K562 (cell line): ENCODE measurements at regions not wholly inside any gene's neighbourhood (a gene's known extent, or its start where the extent isn't known, plus 50 kb on each side); places are given as distances from the start of the nearest gene placed in this dataset.

ENCODE experiments used
- ATAC-seq: fragments of 200-7000 bp; cut with Tn5 transposase; 3 replicates; pipeline ENCODE4 v1.9.1; 2020; ENCODE audit warnings: moderate library complexity
- BruUV-seq: library from RNA; stranded (reverse); fragments of 400-500 nt; replicated peaks from 2 replicates; lab custom pipeline; 2021; lab: Mats Ljungman, UMichigan
- CTCF ChIA-PET: fragments of 300-600 bp; formaldehyde crosslinking; extraction: SDS; loops from one replicate; lab custom pipeline; 2021; ENCODE audit warnings: low intra/inter-chr PET ratio; lab: Yijun Ruan, JAX
- POLR2A ChIA-PET: fragments of 300-600, 350-650 bp; sonication (Branson Sonifier 250); formaldehyde crosslinking; extraction: SDS; loops from one replicate; lab custom pipeline; 2021; ENCODE audit warnings: antibody characterized with exemption, inconsistent platforms; lab: Yijun Ruan, JAX
- DNase-seq, 4 experiments: peaks; one replicate each; pipeline versions ENCODE4 v3.0.0 to v3.0.0-alpha.2; 2011 to 2018; ENCODE audit warnings: low spot score in 3 of 4, mixed read lengths in 3 of 4; ENCODE audit errors: extremely low read depth in 1 of 4
- FAIRE-seq: peaks from 2 replicates; lab custom pipeline; 2011; peaks lifted over from hg19 to GRCh38; lab: Jason Lieb, UNC
- H2AFZ ChIP-seq: 2 replicates; pipeline ENCODE4 v1.6.0; 2011; ENCODE audit warnings: low read depth, low read length, control low read depth, inconsistent platforms
- H3K27ac ChIP-seq: fragments of 200-600 bp; 3 replicates; pipeline ENCODE4 v1.8.0; 2011; ENCODE audit warnings: low read depth, mild to moderate bottlenecking, control low read depth, inconsistent platforms, low read length, moderate library complexity, mixed read lengths; ENCODE audit errors: extremely low read depth
- H3K27me3 ChIP-seq, 2 experiments: fragments of 300-600 bp in 1 of 2; 2 replicates in 1 of 2; 3 replicates in 1 of 2; pipeline versions ENCODE4 v1.6.0 to v1.8.0; 2011; ENCODE audit warnings: inconsistent platforms in 2 of 2, low read length in 2 of 2, mild to moderate bottlenecking in 1 of 2, mixed read lengths in 1 of 2, moderate library complexity in 1 of 2; ENCODE audit not compliant: control insufficient read depth in 2 of 2, insufficient read depth in 2 of 2
- H3K36me3 ChIP-seq: fragments of 300-600 bp; 3 replicates; pipeline ENCODE4 v1.8.0; 2011; ENCODE audit warnings: mild to moderate bottlenecking, low read length, inconsistent platforms; ENCODE audit not compliant: control insufficient read depth, insufficient read depth
- H3K4me1 ChIP-seq, 2 experiments: fragments of 200-600 bp in 1 of 2; replicated peaks in 1 of 2; 2 replicates in 1 of 2; 3 replicates in 1 of 2; pipeline versions ENCODE4 v1.5.1 to v1.8.0; 2011; ENCODE audit warnings: inconsistent platforms in 2 of 2, low read length in 2 of 2, mild to moderate bottlenecking in 1 of 2, mixed read lengths in 1 of 2, moderate library complexity in 1 of 2; ENCODE audit not compliant: control insufficient read depth in 2 of 2, insufficient read depth in 2 of 2
- H3K4me2 ChIP-seq: 2 replicates; pipeline ENCODE4 v1.6.1; 2011; ENCODE audit warnings: low read length, control low read depth, inconsistent platforms, mixed read lengths; ENCODE audit not compliant: insufficient read depth
- H3K4me3 ChIP-seq: fragments of 200-600 bp; sonication (generic), shearing (Covaris generic); 2 replicates; pipeline ENCODE4 v1.5.1; 2016; ENCODE audit warnings: control low read depth, inconsistent platforms
- H3K79me2 ChIP-seq: fragments of 200-600 bp; 3 replicates; pipeline ENCODE4 v1.8.0; 2011; ENCODE audit warnings: low read length, inconsistent platforms; ENCODE audit not compliant: control insufficient read depth, insufficient read depth
- H3K9ac ChIP-seq, 2 experiments: 2 replicates each; pipeline versions ENCODE4 v1.6.0 to v1.6.1; 2011; ENCODE audit warnings: low read depth in 2 of 2, low read length in 2 of 2, control low read depth in 1 of 2, inconsistent platforms in 1 of 2, mild to moderate bottlenecking in 1 of 2, mixed read lengths in 1 of 2; ENCODE audit not compliant: insufficient read depth in 1 of 2
- H3K9me1 ChIP-seq: one replicate; pipeline ENCODE4 v1.6.0; 2011; ENCODE audit warnings: inconsistent platforms, mild to moderate bottlenecking, low read length, moderate library complexity; ENCODE audit not compliant: control insufficient read depth, insufficient read depth
- H3K9me3 ChIP-seq: replicated peaks from 2 replicates; pipeline ENCODE4 v1.5.1; 2011; ENCODE audit warnings: low read depth, low read length, inconsistent platforms; ENCODE audit not compliant: control insufficient read depth, insufficient read depth
- H4K20me1 ChIP-seq: replicated peaks from 2 replicates; pipeline ENCODE4 v1.6.1; 2011; ENCODE audit warnings: low read length, inconsistent platforms, mixed read lengths; ENCODE audit not compliant: control insufficient read depth, insufficient read depth
- WGBS: fragments of 100-300 bp; shearing (Covaris generic); methylation state at CpG from one replicate; pipeline ENCODE4 v1.1.6; 2016; ENCODE audit warnings: low coverage, mixed read lengths; ENCODE audit not compliant: insufficient coverage; ENCODE audit errors: missing lambda C conversion rate; 5-methylcytosine and 5-hydroxymethylcytosine counted together
- in situ Hi-C: fragments of 300-500 bp; cut with MboI; formaldehyde crosslinking; loops from 4 replicates; pipeline ENCODE4 v1.15.0; 2018; ENCODE audit warnings: inconsistent platforms, mixed read lengths
- intact Hi-C: fragments of 100-400 bp; cut with micrococcal nuclease; formaldehyde crosslinking; loops from 2 replicates; pipeline ENCODE4 v1.14.2; 2022
- TF ChIP-seq, protein P1 (sequence below): fragments of 150-350 bp; conservative IDR thresholded peaks from 2 replicates; pipeline ENCODE4 v1.6.1; 2014; ENCODE audit warnings: low read length
- TF ChIP-seq, protein P2 (sequence below): sonication (generic); formaldehyde crosslinking; IDR thresholded peaks from 2 replicates; pipeline ENCODE4 v1.8.0; 2023; ENCODE audit warnings: missing genetic modification reagents, mild to moderate bottlenecking, borderline replicate concordance
- TF ChIP-seq, protein P3 (sequence below): fragments of 450-650 bp; IDR thresholded peaks from 2 replicates; pipeline ENCODE4 v1.6.1; 2016; ENCODE audit warnings: missing biosample characterization, missing genetic modification characterization

DNA sequence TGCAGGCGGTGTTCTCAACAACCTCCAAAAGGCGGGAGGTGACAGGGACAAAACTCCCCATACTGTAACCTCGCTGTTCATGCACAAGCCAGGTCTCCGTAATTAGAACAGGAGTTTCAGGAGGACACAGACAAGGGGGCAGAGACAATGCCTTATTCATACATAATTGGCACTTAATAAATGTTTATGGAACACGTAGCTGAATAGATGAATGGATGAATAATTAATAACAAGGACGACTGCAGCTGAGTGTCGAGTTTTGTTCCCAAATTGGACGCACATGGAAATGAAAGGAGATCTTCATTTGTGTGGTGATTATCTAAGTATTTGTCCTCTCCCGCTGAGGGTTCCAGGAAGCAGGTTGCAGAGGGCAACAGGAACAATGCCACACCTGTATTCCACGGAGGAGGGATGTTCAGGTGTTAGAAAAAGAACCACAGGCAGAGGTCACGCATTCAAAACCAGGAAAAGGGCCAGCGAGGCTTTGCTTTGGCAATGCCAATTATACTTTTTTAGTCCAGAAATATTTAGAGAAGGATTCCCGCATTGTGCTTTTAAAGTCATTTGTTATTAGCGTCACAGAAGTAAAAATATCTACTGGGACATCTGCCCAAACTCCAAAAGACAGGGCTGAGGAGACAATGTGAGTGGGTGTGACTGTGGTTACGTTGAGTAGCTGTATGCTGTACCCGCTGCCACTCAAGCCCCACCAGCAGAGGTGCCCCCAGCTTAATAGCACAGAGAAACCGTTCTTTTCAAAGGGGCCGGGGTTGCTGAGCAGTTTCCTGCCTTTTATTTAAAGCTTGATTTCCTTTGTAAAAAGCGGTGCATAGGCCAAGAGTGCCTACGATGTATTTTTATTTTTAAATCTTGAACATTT, 123.3 kb downstream of the PXDC1 start:
- WGBS, result 3% methylated on average over 20 of the region's 20 CpGs
- no peaks in the 10 kb centered on the region for H3K79me2 ChIP-seq
- BruUV-seq, result no TSS peak
- H3K4me1 ChIP-seq, result peaks cover 4% of the 10 kb centered on the region in 2 experiments; a peak in 3 of 5 replicates
- no peak overlapping the region for H3K4me3 ChIP-seq
- in situ Hi-C loops, result no loop called here
- ChIA-PET POLR2A (interaction anchor here (0.7 to 0.9 kb wide), 2 partner anchors 10 to 12 kb away, joined by 3 to 4 read pairs; no protein-coding TSS in a partner anchor), CTCF (no interaction called here)
- peaks cover 2% of the 10 kb centered on the region for H3K9me1 ChIP-seq
- no peak overlapping the region for H3K9ac ChIP-seq
- intact Hi-C loops, result loop anchor here (5.0 kb wide), 1 partner anchor 99 kb away; no protein-coding TSS in a partner anchor
- no peaks in the 10 kb centered on the region for H3K36me3 ChIP-seq
- no peaks in the 10 kb centered on the region for H3K9me3 ChIP-seq
- FAIRE-seq (no peak), DNase-seq (no peak), ATAC-seq (no peak)
- H3K27me3 ChIP-seq, result peaks cover 64 to 65% of the 10 kb centered on the region in 2 experiments
- no peak overlapping the region for H2AFZ ChIP-seq
- no peak overlapping the region for H3K27ac ChIP-seq
- H3K4me2 ChIP-seq, result no peak overlapping the region; the same call in 1 of the 2 replicates
- H4K20me1 ChIP-seq, result peaks cover 6% of the 10 kb centered on the region
- TF ChIP-seq, protein P1, sequence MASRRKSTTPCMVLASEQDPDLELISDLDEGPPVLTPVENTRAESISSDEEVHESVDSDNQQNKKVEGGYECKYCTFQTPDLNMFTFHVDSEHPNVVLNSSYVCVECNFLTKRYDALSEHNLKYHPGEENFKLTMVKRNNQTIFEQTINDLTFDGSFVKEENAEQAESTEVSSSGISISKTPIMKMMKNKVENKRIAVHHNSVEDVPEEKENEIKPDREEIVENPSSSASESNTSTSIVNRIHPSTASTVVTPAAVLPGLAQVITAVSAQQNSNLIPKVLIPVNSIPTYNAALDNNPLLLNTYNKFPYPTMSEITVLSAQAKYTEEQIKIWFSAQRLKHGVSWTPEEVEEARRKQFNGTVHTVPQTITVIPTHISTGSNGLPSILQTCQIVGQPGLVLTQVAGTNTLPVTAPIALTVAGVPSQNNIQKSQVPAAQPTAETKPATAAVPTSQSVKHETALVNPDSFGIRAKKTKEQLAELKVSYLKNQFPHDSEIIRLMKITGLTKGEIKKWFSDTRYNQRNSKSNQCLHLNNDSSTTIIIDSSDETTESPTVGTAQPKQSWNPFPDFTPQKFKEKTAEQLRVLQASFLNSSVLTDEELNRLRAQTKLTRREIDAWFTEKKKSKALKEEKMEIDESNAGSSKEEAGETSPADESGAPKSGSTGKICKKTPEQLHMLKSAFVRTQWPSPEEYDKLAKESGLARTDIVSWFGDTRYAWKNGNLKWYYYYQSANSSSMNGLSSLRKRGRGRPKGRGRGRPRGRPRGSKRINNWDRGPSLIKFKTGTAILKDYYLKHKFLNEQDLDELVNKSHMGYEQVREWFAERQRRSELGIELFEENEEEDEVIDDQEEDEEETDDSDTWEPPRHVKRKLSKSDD, result no peak
- TF ChIP-seq, protein P2, sequence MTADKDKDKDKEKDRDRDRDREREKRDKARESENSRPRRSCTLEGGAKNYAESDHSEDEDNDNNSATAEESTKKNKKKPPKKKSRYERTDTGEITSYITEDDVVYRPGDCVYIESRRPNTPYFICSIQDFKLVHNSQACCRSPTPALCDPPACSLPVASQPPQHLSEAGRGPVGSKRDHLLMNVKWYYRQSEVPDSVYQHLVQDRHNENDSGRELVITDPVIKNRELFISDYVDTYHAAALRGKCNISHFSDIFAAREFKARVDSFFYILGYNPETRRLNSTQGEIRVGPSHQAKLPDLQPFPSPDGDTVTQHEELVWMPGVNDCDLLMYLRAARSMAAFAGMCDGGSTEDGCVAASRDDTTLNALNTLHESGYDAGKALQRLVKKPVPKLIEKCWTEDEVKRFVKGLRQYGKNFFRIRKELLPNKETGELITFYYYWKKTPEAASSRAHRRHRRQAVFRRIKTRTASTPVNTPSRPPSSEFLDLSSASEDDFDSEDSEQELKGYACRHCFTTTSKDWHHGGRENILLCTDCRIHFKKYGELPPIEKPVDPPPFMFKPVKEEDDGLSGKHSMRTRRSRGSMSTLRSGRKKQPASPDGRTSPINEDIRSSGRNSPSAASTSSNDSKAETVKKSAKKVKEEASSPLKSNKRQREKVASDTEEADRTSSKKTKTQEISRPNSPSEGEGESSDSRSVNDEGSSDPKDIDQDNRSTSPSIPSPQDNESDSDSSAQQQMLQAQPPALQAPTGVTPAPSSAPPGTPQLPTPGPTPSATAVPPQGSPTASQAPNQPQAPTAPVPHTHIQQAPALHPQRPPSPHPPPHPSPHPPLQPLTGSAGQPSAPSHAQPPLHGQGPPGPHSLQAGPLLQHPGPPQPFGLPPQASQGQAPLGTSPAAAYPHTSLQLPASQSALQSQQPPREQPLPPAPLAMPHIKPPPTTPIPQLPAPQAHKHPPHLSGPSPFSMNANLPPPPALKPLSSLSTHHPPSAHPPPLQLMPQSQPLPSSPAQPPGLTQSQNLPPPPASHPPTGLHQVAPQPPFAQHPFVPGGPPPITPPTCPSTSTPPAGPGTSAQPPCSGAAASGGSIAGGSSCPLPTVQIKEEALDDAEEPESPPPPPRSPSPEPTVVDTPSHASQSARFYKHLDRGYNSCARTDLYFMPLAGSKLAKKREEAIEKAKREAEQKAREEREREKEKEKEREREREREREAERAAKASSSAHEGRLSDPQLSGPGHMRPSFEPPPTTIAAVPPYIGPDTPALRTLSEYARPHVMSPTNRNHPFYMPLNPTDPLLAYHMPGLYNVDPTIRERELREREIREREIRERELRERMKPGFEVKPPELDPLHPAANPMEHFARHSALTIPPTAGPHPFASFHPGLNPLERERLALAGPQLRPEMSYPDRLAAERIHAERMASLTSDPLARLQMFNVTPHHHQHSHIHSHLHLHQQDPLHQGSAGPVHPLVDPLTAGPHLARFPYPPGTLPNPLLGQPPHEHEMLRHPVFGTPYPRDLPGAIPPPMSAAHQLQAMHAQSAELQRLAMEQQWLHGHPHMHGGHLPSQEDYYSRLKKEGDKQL (CRISPR knock-in tag), result no peak
- TF ChIP-seq, protein P3, sequence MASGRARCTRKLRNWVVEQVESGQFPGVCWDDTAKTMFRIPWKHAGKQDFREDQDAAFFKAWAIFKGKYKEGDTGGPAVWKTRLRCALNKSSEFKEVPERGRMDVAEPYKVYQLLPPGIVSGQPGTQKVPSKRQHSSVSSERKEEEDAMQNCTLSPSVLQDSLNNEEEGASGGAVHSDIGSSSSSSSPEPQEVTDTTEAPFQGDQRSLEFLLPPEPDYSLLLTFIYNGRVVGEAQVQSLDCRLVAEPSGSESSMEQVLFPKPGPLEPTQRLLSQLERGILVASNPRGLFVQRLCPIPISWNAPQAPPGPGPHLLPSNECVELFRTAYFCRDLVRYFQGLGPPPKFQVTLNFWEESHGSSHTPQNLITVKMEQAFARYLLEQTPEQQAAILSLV (tag), result no peak
